ACHN (cell line): ENCODE measurements at regions not wholly inside any gene's neighbourhood (a gene's known extent, or its start where the extent isn't known, plus 50 kb on each side); places are given as distances from the start of the nearest gene placed in this dataset.
"Not testable (repeated sequence)": the region's sequence is repeated elsewhere in the genome, so short reads cannot be mapped to it uniquely, and the experiment has no call there.

Experiments used
- DNase-seq: peaks from one replicate; pipeline ENCODE4 v3.0.0-alpha.2; 2015
- in situ Hi-C: cut with HindIII; loops from 2 replicates; pipeline ENCODE4 v1.10.0; 2017; ENCODE audit warnings: low sequenced_read_pairs, low pct_ligation_motif_present, low pct_unique_long_range_greater_than_20kb

- DNase-seq: no peak
- in situ Hi-C loops: no loop called here
Observed at GRCh38 chr4:12172198-12172973, 743.7 kb upstream of the HS3ST1 start.

- no peak for DNase-seq
- in situ Hi-C loops: no loop called here
Observed at GRCh38 chr4:12170308-12170707, 741.6 kb upstream of the HS3ST1 start.

GRCh38 chr4:12165616-12166015 is 736.9 kb upstream of the HS3ST1 start:
- in situ Hi-C loops: no loop called here

GRCh38 chr4:12146339-12146738 is 717.6 kb upstream of the HS3ST1 start:
- in situ Hi-C loops: no loop called here
- no peak for DNase-seq

More at GRCh38 chr4:12165616-12166015, 736.9 kb upstream of the HS3ST1 start:
- no peak for DNase-seq

- in situ Hi-C loops: no loop called here
- DNase-seq: no peak
Observed at GRCh38 chr4:12145768-12146167, 717.1 kb upstream of the HS3ST1 start.

GRCh38 chr4:12145106-12145505 is 716.4 kb upstream of the HS3ST1 start:
- no peak for DNase-seq
- in situ Hi-C loops: no loop called here

- in situ Hi-C loops: no loop called here
- no peak for DNase-seq
Observed at GRCh38 chr4:12144051-12144450, 715.4 kb upstream of the HS3ST1 start.

- in situ Hi-C loops: no loop called here
Observed at GRCh38 chr4:12140864-12141263, 712.2 kb upstream of the HS3ST1 start.

GRCh38 chr4:12139296-12139695 is 710.6 kb upstream of the HS3ST1 start:
- in situ Hi-C loops: no loop called here
- no peak for DNase-seq

More at GRCh38 chr4:12140864-12141263, 712.2 kb upstream of the HS3ST1 start:
- DNase-seq: no peak

- no peak for DNase-seq
- in situ Hi-C loops: no loop called here
Observed at GRCh38 chr4:12138488-12138887, 709.8 kb upstream of the HS3ST1 start.

- in situ Hi-C loops: no loop called here
- no peak for DNase-seq
Observed at GRCh38 chr4:12137575-12137974, 708.9 kb upstream of the HS3ST1 start.

GRCh38 chr4:12126474-12126873 is 697.8 kb upstream of the HS3ST1 start:
- in situ Hi-C loops: no loop called here
- no peak for DNase-seq

GRCh38 chr4:12124138-12124537 is 695.4 kb upstream of the HS3ST1 start:
- in situ Hi-C loops: no loop called here

GRCh38 chr4:12123707-12124106 is 695.0 kb upstream of the HS3ST1 start:
- in situ Hi-C loops: no loop called here
- DNase-seq: no peak

More at GRCh38 chr4:12124138-12124537, 695.4 kb upstream of the HS3ST1 start:
- DNase-seq: no peak

GRCh38 chr4:12122316-12122715 is 693.6 kb upstream of the HS3ST1 start:
- in situ Hi-C loops: no loop called here
- DNase-seq: no peak

- in situ Hi-C loops: no loop called here
- DNase-seq: no peak
Observed at GRCh38 chr4:12120968-12121367, 692.3 kb upstream of the HS3ST1 start.

GRCh38 chr4:12118651-12119213 is 690.0 kb upstream of the HS3ST1 start:
- in situ Hi-C loops: no loop called here

GRCh38 chr4:12116009-12116552 is 687.4 kb upstream of the HS3ST1 start:
- in situ Hi-C loops: no loop called here
- DNase-seq: no peak

More at GRCh38 chr4:12118651-12119213, 690.0 kb upstream of the HS3ST1 start:
- DNase-seq: no peak

GRCh38 chr4:12110627-12111026 is 681.9 kb upstream of the HS3ST1 start:
- no peak for DNase-seq
- in situ Hi-C loops: no loop called here

GRCh38 chr4:12109056-12109455 is 680.4 kb upstream of the HS3ST1 start:
- DNase-seq, in situ Hi-C loops: not testable (repeated sequence)
